ENCODE measurements at regions not wholly inside any gene's neighbourhood (a gene's known extent, or its start where the extent isn't known, plus 50 kb on each side); places are given as distances from the start of the nearest gene placed in this dataset.

- intact Hi-C loops (cut with DNase I) = no loop called here
- ATAC-seq (no peak), DNase-seq (no peak)
- no peaks in the 10 kb centered on the region for H3K9me3 ChIP-seq
- no peaks in the 10 kb centered on the region for H3K4me1 ChIP-seq
- H3K4me3 ChIP-seq = no peak overlapping the region
- H3K36me3 ChIP-seq = no peaks in the 10 kb centered on the region
- no peaks in the 10 kb centered on the region for H3K27me3 ChIP-seq (ENCODE audit: low read depth)
- no peak overlapping the region for H3K27ac ChIP-seq
- TF ChIP-seq, protein P1, sequence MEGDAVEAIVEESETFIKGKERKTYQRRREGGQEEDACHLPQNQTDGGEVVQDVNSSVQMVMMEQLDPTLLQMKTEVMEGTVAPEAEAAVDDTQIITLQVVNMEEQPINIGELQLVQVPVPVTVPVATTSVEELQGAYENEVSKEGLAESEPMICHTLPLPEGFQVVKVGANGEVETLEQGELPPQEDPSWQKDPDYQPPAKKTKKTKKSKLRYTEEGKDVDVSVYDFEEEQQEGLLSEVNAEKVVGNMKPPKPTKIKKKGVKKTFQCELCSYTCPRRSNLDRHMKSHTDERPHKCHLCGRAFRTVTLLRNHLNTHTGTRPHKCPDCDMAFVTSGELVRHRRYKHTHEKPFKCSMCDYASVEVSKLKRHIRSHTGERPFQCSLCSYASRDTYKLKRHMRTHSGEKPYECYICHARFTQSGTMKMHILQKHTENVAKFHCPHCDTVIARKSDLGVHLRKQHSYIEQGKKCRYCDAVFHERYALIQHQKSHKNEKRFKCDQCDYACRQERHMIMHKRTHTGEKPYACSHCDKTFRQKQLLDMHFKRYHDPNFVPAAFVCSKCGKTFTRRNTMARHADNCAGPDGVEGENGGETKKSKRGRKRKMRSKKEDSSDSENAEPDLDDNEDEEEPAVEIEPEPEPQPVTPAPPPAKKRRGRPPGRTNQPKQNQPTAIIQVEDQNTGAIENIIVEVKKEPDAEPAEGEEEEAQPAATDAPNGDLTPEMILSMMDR (IDR thresholded peaks at IDR 0.05) = no peak
These were observed 1596.6 kb downstream of the SI start for GRCh38 chr3:163481738-163482137.

GRCh38 chr3:163476179-163476578 lies 1602.1 kb downstream of the SI start:
- no peak overlapping the region for H3K4me3 ChIP-seq
- ATAC-seq (no peak), DNase-seq (no peak)
- no peaks in the 10 kb centered on the region for H3K27me3 ChIP-seq (ENCODE audit: low read depth)
- no peaks in the 10 kb centered on the region for H3K9me3 ChIP-seq
- intact Hi-C loops (cut with DNase I) = no loop called here
- no peaks in the 10 kb centered on the region for H3K36me3 ChIP-seq
- H3K4me1 ChIP-seq = no peaks in the 10 kb centered on the region
- no peak overlapping the region for H3K27ac ChIP-seq
- TF ChIP-seq, protein P1 (IDR thresholded peaks at IDR 0.05) = no peak

GRCh38 chr3:163474766-163475165 lies 1603.5 kb downstream of the SI start:
- Histone ChIP-seq H3K9me3 (no peaks in the 10 kb centered on the region), H3K27me3 (ENCODE audit: low read depth) (no peaks in the 10 kb centered on the region), H3K27ac (no peak overlapping the region), H3K4me1 (no peaks in the 10 kb centered on the region), H3K36me3 (no peaks in the 10 kb centered on the region), H3K4me3 (no peak overlapping the region)
- intact Hi-C loops (cut with DNase I) = no loop called here
- ATAC-seq = no peak
- no peak for DNase-seq
- TF ChIP-seq, protein P1 (IDR thresholded peaks at IDR 0.05) = no peak

GRCh38 chr3:163468531-163469335 lies 1609.6 kb downstream of the SI start:
- H3K27ac ChIP-seq = no peak overlapping the region
- H3K27me3 ChIP-seq (ENCODE audit: low read depth) = no peaks in the 10 kb centered on the region
- DNase-seq (no peak), ATAC-seq (no peak)
- no peak overlapping the region for H3K4me3 ChIP-seq
- no peaks in the 10 kb centered on the region for H3K36me3 ChIP-seq
- no peaks in the 10 kb centered on the region for H3K4me1 ChIP-seq
- TF ChIP-seq, protein P1 (IDR thresholded peaks at IDR 0.05) = no peak
- no peaks in the 10 kb centered on the region for H3K9me3 ChIP-seq
- intact Hi-C loops (cut with DNase I) = no loop called here

GRCh38 chr3:163462446-163462845 lies 1615.8 kb downstream of the SI start:
- no peak for ATAC-seq
- Histone ChIP-seq H3K27ac (no peak overlapping the region), H3K4me1 (no peaks in the 10 kb centered on the region), H3K36me3 (no peaks in the 10 kb centered on the region), H3K9me3 (no peaks in the 10 kb centered on the region), H3K4me3 (no peak overlapping the region), H3K27me3 (ENCODE audit: low read depth) (no peaks in the 10 kb centered on the region)
- TF ChIP-seq, protein P1 (IDR thresholded peaks at IDR 0.05) = no peak
- no peak for DNase-seq
- intact Hi-C loops (cut with DNase I) = no loop called here

Measured in lower lobe of right lung (tissue), 2 donors.